ENCODE measurements at regions not wholly inside any gene's neighbourhood (a gene's known extent, or its start where the extent isn't known, plus 50 kb on each side); places are given as distances from the start of the nearest gene placed in this dataset.
A peak's percentile ranks its signal among the peaks of the same experiment; 100 is the strongest.
"Not testable (repeated sequence)": the region's sequence is repeated elsewhere in the genome, so short reads cannot be mapped to it uniquely, and the experiment has no call there.

DNA sequence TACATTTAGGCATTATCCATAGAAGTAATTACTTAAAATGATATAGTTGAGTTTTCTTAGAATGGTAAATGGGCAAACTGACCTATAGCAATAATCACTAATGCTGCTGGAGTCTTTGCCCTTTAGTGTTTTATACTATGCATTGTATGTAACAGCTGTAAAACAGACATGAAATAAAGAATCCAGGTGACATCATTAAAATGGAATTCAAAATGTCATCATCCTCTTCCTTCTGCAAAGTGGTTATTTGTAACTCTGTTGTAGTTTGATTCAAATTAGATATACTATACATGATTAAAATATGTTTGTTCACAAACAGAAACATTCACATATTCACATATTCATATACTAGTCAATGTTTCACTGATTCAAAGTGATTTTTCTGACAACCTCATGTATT, 598.8 kb downstream of the SLC16A7 start:
- DNase-seq (ENCODE audit: low spot score), result no peak

DNA sequence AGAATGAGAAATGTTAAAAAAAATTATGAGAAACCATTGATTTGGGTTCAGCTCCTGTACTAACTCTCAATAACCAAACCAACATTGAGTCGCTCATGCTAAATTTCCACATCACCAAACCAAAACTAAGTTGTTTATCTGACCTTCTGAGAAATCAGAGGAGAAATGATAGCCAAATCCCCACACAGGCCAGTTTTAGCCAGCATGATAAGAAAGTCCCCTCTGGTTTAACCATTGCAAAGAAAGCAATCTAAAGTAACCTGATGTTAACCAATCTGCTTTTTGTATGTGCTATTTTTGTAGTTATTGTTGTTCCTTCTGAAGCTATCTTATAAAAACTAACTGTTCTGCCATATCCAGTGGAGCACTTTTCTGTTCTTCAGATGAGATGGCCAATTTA, 599.7 kb downstream of the SLC16A7 start:
- no peak for DNase-seq (ENCODE audit: low spot score)

DNA sequence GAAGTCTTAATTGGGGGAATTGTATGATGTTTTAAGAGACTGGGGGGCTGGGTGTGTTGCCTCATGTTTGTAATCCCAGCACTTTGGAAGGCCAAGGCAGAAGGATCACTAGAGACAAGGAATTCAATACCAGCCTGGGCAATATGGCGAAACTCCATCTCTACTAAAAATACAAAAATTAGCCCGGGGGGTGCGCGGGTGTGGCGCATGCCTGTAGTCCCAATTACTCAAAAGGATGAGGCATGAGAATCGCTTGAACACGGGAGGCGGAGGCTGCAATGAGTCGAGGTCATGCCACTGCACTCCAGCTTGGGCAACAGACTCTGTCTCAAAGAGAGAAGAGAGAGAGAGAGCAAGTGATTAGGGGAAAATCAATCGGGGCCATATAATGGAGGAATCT, 600.5 kb downstream of the SLC16A7 start:
- no peak for DNase-seq (ENCODE audit: low spot score)

DNA sequence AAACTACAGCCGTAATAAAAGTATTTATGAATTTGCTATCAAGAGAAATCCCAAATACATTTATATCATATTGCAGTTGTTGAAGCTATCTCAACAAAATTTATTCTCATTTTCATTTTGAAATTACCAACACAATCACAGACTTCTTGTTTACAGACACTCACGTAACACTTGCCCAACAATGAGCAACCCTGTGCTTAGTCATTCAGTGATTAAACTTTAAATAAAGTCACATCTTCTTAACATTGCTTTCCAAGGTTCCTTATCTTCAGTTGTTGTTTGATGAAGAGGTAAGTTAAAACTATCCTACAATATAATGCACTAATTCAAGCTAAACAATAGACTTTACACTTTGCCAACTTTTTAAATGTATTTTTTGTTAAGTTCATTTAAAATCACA, 601.8 kb downstream of the SLC16A7 start:
- DNase-seq (ENCODE audit: low spot score), result no peak

DNA sequence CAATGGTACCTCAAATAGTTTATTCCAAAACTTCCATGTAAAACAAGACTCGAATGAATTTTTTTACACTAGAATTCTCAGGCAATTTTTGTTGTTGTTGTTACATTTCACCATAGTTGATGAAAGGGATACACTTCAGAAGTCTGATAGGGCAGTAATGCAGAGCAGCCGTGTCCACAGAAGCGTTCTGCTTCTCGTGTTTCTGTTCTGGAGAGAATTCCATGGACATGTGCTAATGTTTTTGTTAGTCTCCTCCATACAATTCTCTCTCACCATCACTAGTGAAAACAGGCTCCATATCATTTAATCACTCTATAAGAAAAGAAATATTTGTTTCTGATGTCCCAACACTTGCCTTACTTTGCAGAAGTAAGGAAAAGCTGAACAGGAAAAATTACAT, 606.1 kb downstream of the SLC16A7 start:
- DNase-seq (ENCODE audit: low spot score), result no peak

DNA sequence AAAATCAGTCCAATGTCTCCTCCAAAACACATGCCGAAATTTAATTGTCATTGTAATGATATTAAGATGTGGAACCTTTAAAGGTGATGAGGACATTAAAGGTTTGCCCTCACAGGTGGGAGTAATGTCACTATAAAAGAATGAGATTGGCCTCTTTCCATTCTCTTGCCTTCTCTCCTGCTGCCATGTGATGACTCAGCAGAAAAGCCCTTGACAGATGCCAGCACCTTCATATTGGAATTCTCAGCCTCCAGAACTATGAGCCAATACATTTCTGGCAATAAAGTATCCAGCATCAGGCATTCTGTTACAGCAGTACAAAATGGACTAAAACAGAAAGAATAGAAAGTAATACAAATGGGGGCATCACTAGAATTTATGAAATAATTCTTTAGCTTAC, 609.7 kb downstream of the SLC16A7 start:
- DNase-seq (ENCODE audit: low spot score), result peak; percentile 34

DNA sequence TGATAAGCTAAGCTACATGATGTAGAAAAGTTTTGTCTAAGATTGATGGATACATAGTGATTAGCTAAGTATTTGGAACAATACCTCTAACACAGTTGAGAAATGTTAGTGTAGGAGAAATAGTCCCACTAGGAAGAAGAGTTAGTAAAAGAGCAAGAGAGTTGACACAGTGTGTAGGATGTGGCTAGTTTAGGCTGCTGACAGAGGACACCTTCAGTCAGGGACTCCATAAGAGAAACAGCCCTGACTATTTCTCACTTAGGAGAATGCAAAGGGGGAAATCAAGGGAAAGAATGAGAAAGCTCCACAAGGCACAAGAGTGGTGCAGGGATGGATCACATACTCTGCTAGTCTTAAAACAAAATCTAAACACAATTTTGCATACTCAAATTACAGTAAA, 613.7 kb downstream of the SLC16A7 start:
- DNase-seq (ENCODE audit: low spot score), result no peak

DNA sequence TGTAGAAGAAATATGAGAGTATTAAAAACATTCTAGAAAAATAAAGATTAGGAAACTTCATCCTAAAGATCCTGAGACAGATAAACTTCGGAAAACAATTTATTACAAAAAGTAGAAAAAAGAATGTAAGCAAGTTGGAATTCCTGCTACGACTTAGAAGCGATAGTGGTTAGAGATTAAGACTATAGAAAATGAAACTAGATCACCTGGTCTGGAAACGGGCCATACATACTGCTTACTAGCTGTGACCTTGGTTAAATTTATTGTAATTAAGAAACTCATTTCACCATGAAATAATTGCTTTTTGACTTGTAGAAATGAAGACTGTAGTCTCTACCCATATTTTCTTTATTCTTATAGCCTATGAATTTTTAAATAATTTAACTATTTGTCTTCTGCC, 614.1 kb downstream of the SLC16A7 start:
- no peak for DNase-seq (ENCODE audit: low spot score)

DNA sequence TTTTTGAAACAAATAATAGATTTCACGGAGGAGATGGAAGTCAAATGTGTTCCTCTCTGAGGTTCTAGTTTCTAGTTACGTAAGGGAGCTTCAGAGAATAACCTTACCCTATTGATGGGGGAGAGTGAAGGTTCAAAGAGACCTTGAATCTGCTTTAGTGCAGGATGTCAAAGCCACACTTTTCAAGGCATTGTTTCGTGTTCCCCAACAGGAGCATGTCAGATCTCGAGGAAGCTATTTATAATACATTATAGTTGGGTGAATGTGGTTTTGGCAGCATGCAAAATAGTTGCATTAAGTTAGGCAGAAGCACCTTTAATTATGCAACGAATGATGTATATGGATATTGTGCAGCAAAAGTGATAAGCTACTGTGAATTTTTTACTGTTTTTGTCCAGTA, 614.9 kb downstream of the SLC16A7 start:
- DNase-seq (ENCODE audit: low spot score), result no peak

DNA sequence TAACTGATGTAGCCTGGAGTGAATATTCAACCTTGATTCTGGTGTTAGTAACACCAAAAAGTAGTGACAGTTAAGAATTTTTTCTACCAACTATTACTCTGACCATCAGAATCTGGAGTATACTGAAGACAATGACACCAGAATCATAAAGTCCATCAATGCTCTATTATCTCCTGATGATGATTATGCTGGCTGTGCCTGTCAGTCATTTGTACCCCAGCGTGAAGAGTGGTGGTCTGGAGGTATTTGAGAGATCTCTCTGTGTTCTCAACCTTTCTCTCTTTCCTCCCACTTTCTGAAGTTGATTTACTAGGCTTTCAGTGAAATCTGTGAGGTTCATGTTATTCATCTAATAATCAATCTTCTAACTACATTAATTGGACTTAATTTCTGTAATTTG, 615.4 kb downstream of the SLC16A7 start:
- DNase-seq (ENCODE audit: low spot score), result no peak

DNA sequence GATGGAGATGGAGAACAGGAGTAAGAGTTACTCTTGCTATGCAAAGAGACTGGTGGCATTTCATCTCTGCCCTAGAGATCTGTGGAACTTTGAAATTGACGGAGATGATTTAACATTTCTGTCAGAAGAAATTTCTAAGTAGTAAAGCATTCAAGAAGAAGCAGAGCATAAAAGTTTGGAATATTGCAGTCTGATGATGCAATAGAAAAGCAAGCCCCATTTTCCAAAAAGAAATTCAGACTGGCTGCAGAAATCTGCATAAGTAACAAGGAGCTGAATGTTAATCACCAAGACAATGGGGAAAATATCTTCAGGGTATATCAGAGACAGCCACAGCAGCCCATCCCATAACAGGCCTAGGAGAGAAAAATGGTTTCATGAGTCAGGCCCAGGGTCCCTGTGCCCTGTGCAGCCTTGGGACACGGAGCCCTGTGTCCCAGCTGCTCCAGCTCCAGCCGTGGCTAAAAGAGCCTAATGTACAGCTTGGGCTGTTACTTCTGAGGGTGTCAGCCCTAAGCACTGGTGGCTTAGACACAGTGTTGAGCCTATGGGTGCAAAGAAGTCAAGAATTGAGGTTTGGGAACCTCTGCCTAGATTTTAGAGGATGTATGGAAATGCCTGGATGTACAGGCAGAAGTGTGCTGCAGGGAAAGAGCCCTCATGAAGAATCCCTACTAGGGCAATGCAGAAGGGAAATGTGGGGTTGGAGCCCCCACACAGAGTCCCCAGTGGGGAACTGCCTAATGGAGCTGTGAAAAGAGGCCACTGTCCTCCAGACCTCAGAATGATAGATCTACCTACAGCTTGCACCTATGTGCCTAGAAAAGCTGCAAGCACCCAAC, 616.6 kb downstream of the SLC16A7 start:
- no peak for DNase-seq (ENCODE audit: low spot score)

DNA sequence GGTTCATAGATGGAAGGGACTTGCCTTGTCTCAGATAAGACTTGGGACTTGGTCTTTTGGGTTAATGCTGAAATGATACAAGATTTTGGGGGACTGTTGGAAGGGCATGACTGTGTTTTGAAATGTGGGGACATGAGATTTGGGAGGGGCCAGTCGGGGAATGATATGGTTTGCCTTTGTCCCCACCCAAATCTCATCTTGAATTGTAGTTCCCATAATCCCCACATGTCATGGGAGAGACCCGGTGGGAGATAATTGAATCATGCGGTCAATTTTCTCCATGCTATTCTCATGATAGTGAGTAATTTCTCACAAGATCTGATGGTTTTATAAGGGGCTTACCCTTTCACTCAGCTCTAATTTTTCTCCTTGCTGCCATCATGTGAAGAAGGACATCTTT, 617.4 kb downstream of the SLC16A7 start:
- not testable (repeated sequence) for DNase-seq (ENCODE audit: low spot score)

DNA sequence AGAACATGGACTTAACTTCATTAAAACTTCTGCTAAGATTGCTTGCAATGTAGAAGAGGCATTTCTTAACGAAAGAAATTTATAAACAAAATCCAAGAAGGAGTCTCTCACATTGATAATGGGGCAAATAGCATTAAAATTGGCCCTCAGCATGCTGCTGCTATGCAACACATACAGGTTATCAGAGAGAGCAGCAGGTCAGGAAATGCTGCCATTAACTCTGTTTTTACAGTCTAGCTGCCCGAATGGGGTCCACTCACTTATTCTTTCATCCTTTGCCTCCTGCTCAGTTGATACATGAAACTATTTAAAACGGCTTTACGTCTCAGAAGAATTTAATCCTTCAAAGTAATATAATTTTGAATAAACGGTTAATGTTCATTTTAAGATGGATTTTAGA, 620.4 kb downstream of the SLC16A7 start:
- DNase-seq (ENCODE audit: low spot score), result no peak

DNA sequence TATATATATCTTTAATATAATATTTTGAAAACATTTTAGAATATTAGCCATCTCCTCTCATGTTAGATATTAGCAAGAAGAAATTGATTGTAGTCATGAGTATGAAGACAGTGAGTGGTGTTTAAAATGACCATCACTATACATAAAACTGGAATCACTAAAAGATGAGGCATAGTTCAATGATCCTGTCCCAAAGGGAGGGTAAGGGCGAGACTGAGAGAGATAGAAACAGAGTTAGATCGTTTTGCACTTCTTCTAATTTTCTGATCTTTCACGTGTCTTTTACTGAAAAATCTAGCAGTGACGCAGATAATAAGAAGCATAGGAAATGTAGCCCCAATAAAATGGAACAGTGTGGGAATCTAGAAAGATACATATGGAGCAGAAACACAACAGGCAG, 627.4 kb downstream of the SLC16A7 start:
- no peak for DNase-seq (ENCODE audit: low spot score)

DNA sequence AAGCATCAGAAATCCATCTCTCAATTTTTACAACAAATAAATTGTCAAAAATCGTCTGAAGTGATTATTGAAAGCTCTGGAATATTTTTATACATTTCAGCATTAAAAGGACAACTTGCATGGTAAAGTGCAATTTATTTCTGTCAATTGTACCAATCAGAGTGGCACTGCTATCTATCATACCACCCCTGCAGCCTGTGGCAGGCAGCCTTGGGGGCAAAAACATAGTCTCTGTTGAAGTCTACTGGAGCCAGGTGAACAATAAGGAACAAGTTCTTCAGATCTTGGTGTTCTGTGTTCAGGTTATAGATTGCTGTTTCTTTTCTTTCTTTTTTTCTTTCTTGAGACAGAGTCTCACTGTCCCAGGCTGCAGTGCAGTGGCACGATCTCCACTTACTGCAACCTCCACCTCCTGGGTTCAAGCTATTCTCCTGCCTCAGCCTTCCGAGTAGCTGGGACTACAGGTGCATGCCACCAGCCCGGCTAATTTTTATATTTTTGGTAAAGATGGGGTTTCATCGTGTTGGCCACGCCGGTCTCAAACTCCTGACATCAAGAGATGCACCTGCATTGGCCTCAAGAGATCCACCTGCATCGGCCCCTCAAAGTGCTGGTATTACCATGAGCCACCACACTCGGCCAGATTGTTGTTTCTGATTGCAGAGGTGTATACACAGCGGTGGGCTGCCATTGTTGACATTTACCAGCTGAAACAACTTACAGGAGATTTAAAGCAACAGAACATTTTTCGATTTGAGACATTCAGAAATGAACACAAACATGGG, 629.6 kb downstream of the SLC16A7 start:
- DNase-seq (ENCODE audit: low spot score), result no peak

DNA sequence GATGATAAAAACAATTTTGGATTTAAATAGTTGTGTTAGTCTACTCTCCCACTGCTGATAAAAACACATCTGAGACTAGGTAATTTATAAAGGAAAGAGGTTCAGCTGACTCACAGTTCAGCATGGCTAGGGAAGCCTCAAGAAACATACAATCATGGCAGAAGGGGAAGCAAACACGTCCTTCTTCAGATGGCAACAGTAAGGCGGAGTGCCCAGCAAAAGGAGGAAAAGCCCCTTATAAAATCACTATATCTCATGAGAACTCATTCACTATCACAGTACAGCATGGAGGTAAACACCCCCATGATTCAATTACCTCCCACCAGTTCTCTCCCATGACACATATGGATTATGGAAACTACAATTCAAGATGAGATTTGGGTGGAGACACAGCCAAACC, 632.1 kb downstream of the SLC16A7 start:
- no peak for DNase-seq (ENCODE audit: low spot score)

DNA sequence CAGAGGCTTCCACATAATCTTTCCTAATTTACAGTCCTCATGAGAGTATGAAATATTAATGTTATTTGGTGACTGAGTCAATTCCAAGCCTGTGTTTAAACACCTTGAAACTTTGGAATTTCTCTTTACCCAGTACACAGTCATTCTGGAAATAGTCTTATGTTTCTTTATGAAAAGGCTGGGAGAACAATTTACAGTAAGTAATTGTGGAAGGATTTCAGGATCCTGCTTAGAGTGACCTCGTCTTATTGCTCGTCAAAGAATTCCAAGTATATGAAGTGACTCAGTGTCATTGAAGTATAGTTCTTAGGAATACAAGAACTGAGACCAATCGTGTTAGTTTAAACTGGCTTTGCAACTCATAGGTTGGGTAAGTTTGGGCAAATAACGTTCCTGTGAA, 634.2 kb downstream of the SLC16A7 start:
- no peak for DNase-seq (ENCODE audit: low spot score)

DNA sequence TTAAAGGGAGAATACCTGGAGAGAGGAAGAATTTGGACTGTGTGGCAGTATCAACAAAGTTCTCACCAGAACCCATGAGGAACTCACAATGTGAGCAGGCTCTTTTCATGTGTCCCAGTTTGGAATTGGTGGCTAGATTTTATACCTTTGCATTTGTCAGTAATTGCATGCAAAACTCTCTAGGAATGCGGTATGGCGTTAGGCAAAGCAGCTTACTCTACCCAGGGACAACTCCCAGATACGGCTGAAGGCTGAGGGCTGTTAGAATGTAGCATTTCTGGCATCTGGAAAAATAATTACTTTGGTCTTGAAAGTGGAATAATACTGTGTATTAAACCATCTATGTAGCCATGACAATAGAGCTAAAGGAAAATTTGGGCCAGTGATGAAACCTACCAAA, 635.5 kb downstream of the SLC16A7 start:
- no peak for DNase-seq (ENCODE audit: low spot score)

DNA sequence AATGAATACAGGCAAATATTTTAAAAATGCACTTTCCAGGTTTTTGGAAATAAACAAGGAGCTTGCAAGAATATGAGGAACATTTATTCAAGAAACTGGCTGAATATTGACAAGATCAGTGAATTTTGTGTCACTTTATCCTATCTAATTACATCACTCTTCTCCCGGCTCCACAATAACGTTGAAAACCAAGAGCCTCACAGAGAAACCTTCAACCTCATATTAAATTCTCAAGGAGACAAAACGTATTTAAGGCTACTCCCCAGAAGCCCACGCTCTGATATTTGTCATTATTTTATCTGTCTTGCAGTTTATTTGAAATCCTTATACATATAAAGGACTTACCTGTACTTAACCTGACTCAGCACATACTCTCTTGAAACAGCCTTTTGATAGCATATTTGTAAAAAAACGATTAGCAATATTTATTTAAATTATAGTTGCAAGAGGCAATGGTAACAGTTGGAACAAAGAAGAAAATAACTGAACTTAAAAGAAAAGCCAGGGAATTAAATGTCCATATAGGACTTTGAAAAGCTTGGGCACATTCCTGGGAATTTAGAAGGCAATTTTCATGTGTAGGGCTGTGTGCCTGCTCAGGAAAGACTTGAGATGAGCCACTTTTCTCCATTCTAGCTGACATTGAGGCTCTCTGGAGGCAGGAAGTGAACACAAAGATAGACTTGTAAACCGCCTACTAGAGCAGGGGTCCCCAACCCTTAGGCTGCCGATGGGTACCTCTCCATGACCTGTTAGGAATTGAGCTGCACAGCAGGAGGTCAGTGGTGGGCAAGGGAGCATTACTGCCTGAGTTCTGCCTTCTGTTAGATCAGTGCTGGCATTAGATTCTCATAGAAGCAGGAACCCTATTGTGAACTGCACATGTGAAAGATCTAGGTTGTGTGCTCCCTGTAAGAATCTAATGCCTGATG, 636.4 kb downstream of the SLC16A7 start:
- DNase-seq (ENCODE audit: low spot score), result no peak

DNA sequence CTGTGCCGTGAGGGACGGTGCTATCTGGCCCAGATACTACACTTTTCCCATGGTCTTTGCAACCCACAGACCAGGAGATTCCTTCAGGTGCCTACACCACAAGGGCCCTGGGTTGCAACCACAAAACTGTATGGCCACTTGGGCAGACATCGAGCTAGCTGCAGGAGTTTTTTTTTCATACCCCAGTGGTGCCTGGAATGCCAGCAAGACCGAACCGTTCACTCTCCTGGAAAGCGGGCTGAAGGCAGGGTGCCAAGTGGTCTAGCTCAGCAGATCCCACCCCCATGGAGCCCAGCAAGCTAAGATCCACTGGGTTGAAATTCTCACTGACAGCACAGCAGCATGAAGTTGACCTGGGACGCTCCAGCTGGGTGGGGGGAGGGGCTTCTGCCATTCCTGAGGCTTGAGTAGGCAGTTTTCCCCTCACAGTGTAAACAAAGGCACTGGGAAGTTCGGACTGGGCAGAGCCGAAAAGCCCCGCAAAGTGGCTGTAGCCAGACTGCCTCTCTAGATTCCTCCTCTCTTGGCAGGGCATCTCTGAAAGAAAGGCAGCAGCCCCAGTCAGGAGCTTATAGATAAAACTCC, 638.9 kb downstream of the SLC16A7 start:
- not testable (repeated sequence) for DNase-seq (ENCODE audit: low spot score)

DNA sequence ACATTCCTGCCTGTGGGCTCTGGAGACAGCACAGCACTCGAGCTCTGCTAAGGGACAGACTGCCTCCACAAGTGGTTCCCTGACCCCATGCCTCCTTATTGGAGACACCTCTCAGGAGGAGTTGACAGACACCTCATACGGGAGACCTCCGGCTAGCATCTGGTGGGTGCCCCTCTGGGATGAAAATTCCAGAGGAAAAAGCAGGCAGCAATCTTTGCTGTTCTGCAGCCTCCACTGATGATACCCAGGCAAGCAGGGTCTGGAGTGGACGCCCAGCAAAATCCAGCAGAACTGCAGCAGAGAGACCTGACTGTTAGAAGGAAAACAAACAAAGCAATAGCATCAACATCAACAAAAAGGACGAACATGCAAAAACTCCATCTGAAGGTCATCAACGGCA, 639.4 kb downstream of the SLC16A7 start:
- no peak for DNase-seq (ENCODE audit: low spot score)

DNA sequence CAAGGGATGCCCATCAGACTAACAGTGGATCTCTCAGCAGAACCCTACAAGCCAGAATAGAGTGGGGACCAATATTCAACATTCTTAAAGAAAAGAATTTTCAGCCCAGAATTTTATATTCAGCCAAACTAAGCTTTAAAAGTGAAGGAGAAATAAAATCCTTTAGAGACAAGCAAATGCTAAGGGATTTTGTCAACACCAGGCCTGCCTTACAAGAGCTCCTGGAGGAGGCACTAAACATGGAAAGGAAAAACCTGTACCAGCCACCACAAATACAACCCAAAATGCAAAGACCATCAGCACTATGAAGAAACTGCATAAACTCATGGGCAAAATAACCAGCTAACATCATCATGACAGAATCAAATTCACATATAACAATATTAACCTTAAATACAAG, 640.6 kb downstream of the SLC16A7 start:
- DNase-seq (ENCODE audit: low spot score), result not testable (repeated sequence)
